NCI-H1417 treated with DMSO at 0.1 percent for 48 hours (cell line): ENCODE measurements at regions not wholly inside any gene's neighbourhood (a gene's known extent, or its start where the extent isn't known, plus 50 kb on each side); places are given as distances from the start of the nearest gene placed in this dataset.

Experiments used
- DNase-seq: peaks from one replicate; lab custom pipeline; 2025; lab: John Stamatoyannopoulos, UW

DNA sequence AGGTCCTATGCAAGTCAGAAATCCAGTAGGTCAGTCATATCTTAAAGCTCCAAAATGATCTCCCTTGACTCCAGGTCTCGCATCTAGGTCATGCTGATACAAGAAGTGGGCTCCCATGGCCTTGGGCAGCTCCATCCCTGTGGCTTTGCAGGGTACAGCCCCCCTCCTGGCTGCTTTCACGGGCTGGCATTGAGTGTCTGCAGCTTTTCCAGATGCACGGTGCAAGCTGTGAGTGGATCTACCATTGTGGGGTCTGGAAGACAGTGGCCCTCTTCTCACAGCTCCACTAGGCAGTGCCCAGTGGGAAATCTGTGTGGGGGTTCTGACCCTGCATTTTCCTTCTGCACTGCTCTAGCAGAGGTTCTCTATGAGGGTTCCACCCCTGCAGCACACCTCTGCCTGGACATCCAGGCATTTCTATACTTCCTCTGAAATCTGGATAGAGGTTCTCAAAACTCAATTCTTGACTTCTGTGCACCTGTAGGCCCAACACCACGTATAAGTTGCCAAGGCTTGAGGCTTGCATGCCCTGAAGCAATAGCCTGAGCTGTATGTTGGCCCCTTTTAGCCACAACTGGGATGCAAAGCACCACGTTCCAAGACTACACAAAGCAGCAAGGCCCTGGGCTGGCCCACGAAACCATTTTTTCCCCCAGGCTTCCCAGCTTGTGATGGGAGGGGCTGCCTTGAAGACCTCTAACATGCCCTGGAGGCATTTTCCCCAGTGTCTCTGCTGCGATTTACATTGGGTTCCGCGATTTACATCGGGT is 472.7 kb downstream of the NPHP4 start:
- no peak for DNase-seq

DNA sequence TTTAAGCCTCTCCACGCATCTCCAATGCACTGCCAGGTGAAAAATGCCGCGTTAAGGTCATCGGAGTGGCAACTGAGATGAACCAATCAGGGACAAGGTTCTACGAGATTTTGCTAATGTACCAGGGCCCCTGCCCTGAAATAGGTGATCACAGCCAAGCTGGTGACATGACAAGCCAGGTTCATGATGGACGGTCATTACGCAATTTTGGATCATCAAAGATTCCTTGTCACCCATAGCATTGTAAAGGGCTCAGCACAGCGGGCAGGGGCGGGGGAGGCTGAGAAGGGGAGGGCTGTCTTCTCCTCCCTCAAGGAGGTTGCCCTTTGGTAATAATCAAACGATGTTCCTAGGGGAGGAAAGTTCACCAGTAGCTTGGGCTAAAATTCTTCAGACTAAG is 475.5 kb downstream of the NPHP4 start:
- no peak for DNase-seq

DNA sequence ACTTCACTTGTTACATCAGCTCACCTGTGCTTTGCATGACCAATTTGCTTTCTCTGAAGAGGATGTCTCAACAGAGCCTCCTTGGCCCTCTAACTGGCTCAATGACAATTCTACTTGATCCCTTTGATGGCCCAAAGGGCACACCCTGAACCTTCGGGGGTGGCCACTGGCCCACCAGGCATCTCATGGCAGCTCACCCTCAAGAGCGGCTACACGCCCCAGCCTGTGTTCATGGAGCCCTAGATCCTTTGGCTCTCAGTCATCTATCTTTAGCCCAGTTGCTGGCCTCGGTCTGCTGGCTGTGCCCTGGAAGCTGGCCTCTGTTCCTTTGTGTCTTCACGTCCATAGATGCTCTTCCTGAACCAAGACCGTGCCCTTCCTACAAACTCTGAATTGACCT is 476.7 kb downstream of the NPHP4 start:
- no peak for DNase-seq

DNA sequence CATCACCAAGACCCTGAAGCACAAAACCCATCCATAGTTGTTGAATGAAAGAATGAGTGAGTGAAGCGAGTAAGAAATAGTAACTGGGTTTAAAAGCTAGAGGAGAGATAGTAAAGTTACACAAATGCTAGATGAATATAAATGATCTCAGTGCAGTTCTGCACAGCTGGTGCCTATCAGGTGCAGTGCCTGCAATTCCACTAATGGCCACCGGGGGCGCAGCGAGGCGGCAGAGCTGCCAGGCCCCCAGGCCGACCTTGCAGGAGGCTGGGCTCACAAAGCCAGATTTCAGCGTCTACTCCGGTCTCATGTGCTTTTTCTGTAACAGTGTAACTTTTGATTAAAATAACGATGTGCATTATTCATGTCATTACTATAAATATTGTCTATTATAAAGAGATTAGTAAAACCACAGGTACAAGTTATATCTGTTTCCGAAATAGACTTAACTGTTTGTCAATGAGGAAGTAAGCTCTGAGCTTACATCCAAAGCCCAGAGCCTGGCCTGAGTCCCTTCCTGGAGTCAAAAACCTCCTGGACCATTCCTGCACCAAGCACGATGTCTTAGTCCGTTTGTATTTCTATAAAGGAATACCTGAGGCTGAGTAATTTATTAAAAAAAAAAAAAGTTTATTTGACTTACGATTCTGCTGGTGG is 477.6 kb downstream of the NPHP4 start:
- DNase-seq, result no peak

DNA sequence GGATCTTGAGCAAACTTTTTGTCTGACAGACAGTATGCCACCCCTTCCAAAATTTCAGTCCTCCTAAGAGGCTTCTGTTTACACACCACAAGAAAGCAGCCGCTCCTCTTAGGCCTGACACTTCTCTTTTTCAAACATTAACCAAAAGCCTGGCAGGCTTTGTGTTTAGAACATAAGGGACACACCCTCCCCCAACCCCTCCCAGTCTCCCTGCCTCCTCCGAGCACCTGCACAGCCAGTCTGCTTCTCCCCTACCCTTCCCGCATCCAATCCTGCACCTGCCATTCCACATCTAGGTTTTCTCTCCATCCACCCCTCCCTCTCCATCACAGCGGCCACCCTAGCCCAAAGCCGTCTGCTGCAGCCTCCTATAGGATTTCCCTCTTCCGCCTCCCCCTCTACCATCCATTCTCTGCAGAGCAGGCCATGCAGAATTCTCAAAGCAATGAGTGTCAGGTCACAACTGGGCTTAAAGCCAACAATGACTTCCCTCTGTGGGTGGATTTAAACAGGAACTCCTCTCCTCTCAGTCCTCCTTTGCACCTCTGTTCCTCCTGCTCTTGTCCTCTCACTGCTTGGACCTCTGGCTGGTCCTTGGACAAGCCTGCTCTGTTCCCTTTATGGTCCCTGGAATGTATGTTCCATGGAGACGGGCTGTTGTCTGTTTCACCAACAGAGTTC is 478.2 kb downstream of the NPHP4 start:
- DNase-seq, result peak; percentile 37

DNA sequence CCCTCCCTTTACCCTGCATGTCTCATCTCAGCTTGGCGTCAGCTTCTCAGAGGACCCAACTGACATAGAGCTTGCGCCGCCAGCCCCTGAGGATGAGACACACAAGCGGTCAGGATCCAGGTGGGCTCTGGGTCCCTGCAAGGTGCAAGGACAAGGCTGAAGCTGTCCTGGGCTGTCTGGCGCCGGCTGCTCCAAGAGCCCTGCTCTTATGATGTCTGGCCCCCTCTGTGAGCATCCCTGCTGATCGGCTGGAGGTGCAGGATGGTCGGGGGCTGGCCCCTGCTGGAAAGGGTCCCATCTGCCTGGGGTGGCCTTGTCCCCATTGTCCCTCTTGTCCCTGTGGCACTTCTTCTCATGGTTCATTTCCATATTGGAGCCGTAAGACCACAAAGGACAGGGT is 479.0 kb downstream of the NPHP4 start:
- no peak for DNase-seq

DNA sequence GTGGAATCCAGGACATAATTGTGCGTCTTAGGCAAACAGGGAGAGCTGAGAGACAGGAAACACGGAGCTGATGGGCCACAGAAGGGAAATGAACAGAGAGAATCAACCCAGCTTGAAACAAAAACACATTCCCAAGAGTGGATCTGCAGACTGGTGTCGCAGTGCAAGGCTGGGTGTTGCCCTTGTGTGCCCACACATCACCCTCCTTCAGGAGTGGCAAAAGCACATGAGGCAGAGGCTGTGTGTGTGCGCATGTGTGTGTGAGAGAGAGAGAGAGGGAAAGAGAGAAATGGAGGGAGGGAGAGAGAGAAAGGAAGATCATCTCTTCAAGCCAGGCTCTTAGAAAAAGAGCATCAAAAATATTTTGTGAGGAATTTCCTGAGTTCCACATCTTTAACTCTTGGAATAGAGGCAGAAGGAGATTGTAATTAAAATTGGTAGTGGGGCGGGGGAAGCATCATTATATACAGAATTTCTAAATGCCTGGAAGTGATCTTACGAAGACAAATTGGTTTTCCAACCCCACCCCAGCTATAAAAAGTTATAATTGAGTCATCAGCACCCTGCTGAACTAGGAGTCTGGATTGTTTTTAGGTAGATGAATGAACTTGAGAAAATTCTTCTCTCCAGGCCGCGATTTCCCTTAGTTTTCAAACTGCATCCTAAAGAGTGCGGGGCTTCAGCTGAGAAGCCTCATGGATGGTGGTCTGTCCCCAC is 480.7 kb downstream of the NPHP4 start:
- DNase-seq, result no peak

DNA sequence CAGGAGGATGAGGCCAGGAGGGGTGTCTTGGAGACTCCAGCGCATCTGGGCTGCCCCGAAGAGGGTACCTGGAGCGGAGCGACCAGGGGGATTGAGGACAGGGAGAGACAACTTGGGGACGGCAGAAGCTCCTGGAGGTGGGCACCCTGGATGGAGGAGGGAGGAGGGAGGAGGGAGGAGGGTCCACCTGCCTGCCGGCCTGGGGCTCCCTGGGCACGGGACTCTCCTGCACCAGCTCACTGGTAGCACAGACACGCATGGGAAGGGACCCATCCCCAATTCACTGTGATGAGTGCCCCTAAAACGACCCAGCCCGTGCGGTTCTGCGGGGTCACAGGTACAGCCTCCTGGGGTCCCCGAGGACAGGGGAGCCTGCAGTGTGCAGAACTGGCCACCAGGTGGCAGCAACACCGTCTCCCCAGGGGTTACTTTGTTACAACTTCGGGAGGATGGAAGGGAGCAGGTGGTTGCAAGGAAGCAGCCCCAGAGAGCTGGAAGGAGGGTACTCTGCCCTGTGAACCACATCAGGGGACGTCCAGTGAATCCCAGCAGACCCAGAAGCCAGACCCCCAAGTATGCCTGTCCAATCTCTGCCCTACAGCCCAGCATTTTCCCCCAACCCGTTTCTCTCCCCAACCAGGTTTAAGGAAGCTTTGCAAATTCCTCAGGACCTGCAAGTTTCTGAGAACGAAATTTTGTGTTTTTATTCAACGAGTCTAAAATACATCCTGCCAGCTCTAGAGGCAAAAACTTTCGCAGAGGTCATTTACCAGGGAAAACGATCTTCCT is 482.4 kb downstream of the NPHP4 start:
- DNase-seq, result no peak

DNA sequence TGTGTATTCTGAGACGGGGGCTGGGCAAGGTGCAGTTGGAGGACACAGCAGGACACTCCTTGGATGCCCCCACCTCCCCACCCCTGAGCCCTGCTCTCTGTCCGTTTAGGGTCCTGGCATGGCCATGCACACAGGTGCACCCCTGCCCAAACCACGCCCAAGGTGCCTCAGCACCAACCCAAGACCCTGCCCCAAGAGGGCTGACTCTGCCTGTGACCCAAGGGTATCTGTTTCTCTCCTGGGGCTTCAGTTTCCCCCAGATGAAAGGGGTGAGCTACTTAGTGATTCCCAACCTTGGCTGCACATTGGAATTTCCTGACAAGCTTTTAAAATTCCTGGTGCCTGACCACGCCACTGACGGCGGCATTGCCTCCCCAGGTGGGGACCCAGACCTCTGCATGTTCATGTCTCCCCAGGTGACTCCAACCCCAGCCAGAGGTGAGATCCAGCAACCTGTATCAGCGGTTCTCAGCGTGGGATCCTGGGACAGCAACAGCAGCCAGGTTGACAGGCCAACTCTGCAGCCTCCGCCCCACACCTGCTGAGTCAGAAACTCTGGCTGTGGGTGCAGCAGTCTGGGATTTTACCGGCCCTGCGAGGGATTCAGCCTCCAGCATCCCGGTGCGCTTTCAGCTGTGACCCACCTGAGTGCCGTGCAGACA is 483.4 kb downstream of the NPHP4 start:
- no peak for DNase-seq

DNA sequence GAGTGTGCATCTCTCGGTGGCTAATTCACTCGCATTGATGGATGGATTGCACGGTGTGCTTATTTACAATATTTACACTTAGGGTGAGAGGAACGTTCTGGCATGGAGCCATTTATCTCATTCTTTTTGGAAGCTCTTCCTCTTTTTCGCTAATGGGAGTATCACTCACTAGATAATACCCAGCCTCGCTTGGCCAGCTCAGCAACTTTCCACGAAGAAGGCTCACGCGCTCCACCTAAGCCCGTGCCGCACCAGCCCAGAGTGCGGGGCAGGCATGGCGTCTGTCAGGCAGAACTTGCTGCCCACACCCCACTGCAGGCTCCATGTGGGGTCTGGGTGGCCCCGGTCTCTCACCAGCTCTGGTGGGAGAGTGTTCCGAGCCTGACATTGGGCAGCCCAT is 484.9 kb downstream of the NPHP4 start:
- no peak for DNase-seq

DNA sequence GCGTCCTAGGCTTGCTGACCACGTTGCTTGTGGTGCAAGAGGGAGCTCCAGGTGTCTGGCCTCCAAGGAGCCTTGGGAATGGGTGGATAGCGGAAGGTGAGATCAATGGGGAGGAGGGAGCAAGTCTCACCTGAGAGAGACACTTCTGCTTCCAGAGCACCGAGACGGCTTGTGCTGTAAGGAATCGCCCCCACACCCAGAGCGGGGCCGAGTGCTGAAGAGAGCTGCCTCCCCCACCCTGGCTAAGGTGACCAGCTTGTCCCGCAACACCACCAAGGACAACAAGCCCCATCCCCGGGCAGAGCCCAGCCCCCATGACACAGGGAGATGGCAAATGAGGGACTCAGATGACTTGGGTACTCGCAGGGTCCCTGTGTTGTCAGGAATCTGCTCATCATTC is 485.6 kb downstream of the NPHP4 start:
- DNase-seq, result no peak

DNA sequence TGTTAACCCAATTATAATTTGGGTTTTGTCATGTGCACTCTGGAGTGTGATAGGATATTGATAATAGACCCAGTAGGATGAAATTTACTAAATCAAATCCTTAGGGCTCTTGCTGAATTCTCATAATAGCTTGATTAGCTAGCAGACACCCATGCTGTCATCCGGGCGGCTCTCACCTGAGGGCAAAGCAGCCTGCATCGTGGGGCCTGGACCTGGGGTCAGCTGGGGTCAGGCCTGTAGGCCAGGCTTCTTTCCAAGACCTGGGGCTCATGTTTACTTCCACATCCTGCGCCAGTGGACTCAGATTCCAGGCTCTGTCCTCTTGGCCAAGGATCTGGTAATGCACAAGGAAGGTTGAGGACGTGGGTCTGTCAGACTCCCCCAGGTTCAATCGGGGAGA is 486.3 kb downstream of the NPHP4 start:
- DNase-seq, result no peak

DNA sequence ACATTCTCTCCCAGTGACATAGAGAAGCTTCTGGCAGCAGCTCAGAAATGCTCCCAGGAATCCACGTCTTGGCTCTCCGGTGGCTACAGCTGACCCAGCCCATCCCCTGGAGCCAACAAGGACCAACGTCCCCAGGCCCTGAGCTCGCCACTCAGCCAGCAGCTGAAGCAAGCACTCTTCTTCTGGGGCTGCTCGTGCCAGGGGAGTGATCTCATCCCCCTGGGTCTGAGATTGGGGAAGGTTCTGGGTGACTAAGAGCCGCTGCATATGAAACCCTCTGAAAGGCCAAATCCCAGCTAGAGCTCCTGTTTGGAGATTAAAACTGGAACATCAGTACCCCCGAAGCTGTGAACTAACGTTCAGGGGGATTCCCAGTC is 487.9 kb downstream of the NPHP4 start:
- DNase-seq, result no peak

DNA sequence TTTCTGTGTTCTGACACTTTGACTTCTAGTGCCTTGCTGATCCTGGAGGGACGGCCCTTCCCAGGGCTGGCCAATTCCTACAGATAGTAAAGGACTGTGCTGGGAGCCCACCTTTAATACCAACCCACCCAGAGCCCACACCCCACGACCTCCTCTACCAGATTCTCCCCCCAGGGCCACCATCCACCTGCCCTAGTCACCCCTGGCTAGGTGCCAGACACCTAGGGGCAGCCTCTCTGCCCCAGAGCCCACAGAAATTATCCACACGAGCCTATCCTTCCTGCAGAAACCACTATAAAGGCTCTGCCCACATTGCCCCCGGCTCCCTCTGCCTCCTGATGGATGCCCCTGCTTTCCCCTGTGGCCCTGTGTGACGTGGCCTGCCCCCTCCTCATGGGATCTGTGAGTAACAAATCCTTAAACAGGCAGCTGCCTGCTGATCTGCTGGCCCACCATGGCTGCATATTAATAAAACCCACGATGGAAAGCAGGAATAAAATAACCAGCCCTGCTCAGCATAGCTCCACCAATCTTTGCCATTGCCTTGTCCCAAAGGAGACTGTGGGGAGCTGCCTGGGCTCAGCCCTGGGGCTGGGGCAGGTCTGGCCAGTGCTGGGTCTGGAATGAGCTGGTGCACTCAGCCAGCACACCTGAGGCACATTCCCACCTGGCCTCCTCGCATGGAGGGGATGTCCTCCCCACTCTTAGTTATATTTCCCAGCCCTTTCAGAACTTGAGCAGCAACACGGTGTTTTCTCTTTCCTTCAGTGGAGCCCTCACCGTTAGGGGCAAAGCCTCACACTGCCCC is 488.5 kb downstream of the NPHP4 start:
- no peak for DNase-seq

DNA sequence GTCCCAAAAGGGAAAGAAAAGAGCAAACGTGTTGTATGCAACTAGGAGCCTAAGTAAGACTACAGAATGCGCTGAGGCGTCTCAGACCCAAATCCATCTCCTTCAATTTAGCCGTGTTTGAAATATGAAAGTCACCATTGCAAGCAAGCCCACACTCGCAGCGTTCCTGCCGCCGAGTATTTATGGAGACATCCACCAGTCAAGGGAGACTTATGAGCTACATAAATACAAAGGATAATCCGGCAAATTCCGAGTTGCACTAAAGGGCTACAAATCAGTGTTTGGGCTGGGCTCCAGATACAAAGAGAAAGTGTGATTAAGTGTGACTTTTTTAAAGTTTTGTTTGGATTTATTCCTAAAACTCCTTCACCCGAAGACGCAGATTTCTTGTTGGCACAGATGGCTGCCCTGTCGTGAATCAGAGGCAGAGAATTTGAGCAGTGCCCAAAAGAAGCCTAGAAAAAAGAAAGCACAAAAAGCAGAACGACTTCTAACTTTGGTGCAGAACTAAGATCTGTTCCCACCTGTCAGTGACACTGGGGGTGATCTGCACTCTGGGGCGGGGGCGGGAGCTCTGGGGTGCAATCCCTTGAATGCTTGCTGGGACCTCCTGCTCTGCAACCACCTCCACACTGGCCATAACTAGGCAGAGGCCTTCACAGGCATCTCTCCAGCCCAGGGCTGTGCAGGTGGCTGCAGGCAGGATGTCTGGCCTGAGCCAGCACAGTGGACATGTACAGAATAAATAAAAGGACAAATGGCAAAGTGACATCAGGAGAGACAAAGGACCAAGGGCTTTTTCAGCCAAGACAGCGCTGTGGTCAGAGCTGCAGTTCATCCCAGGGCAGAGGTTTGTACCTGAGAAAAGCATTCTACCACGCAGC is 489.7 kb downstream of the NPHP4 start:
- DNase-seq, result no peak

DNA sequence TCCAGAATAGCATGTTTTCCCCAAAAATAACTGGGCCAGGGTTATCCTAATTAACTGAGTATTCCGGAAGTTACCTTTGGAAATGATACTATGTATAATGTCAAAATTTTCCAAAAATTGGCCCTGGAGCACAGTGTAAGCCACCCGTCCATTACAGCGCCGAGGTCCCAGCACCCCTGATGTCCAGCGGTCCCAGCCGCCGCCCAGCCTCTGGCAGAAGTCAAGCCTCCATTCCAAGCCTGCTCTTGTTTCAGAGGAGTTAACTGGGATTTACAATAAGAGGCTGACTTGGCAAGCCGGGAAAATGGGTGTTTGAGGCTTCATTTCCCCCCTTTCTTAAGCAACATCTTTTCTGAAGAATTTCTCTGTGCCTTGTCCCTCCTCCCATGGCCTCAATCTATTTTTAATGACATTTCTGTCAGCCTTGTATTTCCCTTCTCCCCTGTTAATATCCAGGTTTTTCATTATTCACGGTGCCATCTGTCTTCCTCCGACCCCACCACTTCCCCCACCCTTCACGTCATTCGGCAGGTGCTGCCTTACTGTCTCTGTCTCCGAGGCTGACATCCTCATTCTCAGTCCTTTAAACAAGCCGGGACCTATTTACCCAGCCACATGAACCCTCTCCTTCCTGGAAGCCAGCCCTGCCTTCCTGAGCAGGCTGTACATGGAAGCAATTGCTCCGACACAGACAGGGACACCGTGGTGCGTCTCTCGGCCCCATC is 490.9 kb downstream of the NPHP4 start:
- DNase-seq, result no peak

DNA sequence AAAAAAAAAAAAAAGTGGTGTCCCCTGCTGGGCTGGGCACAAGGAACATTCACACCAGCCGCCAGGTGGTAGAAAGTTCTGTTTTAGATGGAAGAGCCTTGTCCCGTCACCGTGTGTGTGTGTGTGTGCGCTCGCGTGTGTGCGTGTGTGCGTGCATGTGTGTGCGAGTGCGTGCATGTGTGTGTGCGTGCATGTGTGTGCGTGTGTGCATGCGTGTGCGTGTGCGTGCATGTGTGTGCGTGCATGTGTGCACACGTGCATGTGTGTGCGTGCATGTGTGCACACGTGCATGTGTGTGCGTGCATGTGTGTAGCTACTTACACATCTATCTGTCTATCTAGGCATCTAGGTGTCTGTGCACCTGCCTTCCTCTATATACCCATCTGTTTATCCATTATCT is 491.7 kb downstream of the NPHP4 start:
- no peak for DNase-seq

DNA sequence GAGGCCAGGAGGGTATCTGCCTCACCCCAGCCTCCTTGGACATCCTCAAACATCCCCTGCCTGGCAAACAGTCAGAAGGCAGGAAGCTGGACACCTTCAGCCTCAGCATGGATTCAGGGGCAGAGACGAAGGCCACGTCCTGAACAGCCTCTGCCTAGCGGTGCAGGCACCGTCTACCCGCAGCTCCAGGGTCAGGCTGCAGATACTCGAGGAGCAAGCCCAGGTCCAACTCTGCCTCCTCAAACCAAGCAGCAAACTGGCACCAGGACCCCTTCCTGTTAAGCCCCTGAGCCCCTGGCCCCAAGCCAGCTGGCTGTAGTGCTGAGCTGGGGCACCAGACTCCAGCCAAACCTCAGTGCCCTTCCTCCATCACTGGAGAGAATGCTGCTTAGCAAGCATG is 494.7 kb downstream of the NPHP4 start:
- DNase-seq, result no peak
